Thyroid gland (tissue), 4 donors: ENCODE measurements at regions not wholly inside any gene's neighbourhood (a gene's known extent, or its start where the extent isn't known, plus 50 kb on each side); places are given as distances from the start of the nearest gene placed in this dataset.

Source experiments
- POLR2A ChIP-seq, 2 donors: fragments of 450-650 bp; IDR thresholded peaks; one replicate each; pipeline ENCODE4 v1.6.1; 2017; ENCODE audit warnings: antibody characterized with exemption in 2 of 2, mild to moderate bottlenecking in 2 of 2, moderate library complexity in 1 of 2
- TF ChIP-seq, protein P1 (sequence below), 6 experiments: fragments of 200-600 bp in 3 of 6; fragments of 450-650 bp in 3 of 6; sonication (generic) in 3 of 6; IDR thresholded peaks; one replicate each; pipeline ENCODE4 v1.5.1; 2016 to 2019; ENCODE audit warnings: antibody characterized with exemption in 6 of 6, mild to moderate bottlenecking in 2 of 6, inconsistent platforms in 1 of 6, moderate library complexity in 1 of 6

DNA sequence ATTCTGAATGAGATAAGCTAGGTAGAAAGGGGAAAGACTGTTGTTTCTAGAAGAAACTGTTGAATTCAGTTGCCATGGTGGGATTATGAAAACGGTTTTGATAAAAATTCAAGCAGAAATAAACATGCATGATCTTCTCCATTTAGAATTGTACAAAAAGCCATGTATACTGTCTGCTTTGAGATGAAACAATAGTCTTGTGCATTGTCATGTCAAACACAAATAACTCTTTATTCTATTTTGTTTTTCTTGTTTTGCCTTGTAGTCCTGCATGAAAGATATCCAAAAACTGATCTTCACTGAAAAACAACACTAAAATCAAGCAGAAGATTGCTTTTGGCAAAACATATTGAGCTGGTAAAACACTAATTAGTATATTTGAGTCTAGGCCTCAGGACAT, 659.9 kb downstream of the LTN1 start:
- TF ChIP-seq, protein P1, sequence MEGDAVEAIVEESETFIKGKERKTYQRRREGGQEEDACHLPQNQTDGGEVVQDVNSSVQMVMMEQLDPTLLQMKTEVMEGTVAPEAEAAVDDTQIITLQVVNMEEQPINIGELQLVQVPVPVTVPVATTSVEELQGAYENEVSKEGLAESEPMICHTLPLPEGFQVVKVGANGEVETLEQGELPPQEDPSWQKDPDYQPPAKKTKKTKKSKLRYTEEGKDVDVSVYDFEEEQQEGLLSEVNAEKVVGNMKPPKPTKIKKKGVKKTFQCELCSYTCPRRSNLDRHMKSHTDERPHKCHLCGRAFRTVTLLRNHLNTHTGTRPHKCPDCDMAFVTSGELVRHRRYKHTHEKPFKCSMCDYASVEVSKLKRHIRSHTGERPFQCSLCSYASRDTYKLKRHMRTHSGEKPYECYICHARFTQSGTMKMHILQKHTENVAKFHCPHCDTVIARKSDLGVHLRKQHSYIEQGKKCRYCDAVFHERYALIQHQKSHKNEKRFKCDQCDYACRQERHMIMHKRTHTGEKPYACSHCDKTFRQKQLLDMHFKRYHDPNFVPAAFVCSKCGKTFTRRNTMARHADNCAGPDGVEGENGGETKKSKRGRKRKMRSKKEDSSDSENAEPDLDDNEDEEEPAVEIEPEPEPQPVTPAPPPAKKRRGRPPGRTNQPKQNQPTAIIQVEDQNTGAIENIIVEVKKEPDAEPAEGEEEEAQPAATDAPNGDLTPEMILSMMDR (IDR thresholded peaks at IDR 0.05), result no peak
- TF ChIP-seq POLR2A (IDR thresholded peaks at IDR 0.05), result no peak
